Stimulated activated CD8-positive, alpha-beta memory T cell treated with anti-CD3 and anti-CD28 coated beads, Interleukin-4, amount 100 ng/mL, for 1 hour (primary cell): ENCODE measurements at regions not wholly inside any gene's neighbourhood (a gene's known extent, or its start where the extent isn't known, plus 50 kb on each side); places are given as distances from the start of the nearest gene placed in this dataset.
"Not testable (repeated sequence)": the region's sequence is repeated elsewhere in the genome, so short reads cannot be mapped to it uniquely, and the experiment has no call there.

Experiments used
- DNase-seq, 2 donors: peaks; one replicate each; pipeline ENCODE4 v3.0.0-alpha.2; 2020; ENCODE audit warnings: low read depth in 2 of 2, low spot score in 1 of 2

DNA sequence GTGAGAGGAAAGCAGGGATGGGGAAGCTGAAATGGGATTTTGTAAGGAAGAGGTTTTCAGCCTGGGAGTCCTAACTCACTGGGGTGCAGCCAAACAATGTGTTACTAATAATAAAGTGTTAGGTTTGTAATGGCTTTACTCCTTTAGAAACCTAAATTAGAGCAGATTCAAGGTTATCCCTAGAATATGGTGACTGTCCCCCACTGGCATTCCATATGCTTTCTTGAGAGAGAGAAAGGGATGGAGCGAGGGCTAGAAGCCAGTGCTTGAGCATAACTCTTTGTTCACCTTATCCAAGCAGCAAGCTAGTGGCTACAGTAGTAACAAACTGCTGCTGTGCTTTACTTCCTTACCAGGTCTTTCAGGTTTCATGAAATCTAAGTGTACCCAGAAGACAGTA, 249.1 kb upstream of the PGRMC2 start:
- no peak for DNase-seq

DNA sequence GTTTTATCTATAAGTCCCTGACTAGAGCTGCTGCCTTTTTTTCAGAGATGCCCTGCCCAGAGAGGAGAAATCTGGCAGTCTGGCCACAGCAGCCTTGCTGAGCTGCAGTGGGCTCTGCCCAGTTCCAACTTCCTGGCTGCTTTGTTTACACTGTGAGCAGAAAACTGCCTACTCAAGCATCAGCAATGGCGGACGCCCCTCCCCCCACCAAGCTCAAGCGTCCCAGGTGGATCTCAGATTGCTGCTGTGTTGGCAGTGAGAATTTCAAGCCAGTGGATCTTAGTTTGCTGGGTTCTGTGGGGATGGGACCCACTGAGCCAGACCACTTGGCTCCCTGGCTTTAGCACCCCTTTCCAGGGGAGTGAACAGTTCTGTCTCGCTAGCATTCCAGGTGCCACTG, 247.9 kb upstream of the PGRMC2 start:
- DNase-seq, result not testable (repeated sequence)

- no peak for DNase-seq
These were observed 241.4 kb upstream of the PGRMC2 start for GRCh38 chr4:128528793-128529553.

DNA sequence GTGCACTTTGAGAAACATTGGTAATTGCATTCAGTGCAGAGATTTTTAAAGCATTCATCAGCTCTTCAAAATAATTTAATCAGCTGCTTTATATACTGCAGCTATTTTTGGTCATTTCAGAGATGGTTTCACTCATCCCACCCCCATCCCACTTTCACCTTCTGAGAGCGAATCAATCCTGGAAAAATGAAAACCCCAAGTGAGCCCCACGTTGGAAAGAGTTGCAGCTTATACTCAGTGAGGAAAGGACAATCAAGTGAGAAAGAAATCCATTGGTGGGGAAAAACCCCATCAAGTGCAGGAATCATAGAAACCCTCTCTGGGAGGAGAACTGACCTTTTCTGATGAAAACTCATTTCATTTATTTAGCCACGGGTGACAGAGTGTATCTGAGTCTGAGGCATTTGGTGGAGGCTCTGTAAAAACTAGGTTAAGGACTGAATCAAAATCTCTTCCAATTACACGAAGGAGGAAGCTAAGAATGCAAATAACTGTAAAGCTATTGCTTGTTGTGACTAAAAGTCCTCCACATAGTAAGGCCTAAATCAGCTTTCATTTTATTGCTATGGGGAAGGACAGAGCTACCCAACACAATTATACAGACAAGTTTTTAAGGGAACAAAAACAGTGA, 240.4 kb upstream of the PGRMC2 start:
- DNase-seq, result no peak

- no peak for DNase-seq
These were observed 239.7 kb upstream of the PGRMC2 start for GRCh38 chr4:128527351-128527750.

GRCh38 chr4:128525992-128526630, 238.5 kb upstream of the PGRMC2 start:
- DNase-seq, result no peak

DNA sequence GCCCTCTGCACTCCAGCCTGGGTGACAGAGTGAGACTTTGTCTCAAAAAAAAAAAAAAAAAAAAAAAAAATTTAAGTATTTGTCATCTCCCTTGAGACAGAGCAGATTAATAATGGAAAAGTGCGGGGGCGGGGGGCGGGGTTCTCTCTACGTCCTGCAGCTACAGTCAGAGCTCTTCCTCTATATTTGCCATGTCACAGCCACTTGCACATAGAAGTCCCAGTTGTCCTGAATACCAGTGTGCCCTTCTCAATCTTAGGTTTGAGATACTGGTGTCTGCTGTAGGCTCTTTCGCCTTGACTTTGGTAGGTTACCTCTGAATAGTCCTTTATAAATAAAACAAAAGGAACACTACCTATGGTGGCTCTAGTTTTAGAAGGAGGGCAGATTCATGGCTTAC, 237.8 kb upstream of the PGRMC2 start:
- DNase-seq, result no peak

- DNase-seq, result no peak
These were observed 236.7 kb upstream of the PGRMC2 start for GRCh38 chr4:128524311-128524710.

- no peak for DNase-seq
These were observed 234.1 kb upstream of the PGRMC2 start for GRCh38 chr4:128521648-128522111.

- DNase-seq, result no peak
These were observed 233.5 kb upstream of the PGRMC2 start for GRCh38 chr4:128521156-128521555.

- DNase-seq, result no peak
These were observed 231.7 kb upstream of the PGRMC2 start for GRCh38 chr4:128519163-128519830.

DNA sequence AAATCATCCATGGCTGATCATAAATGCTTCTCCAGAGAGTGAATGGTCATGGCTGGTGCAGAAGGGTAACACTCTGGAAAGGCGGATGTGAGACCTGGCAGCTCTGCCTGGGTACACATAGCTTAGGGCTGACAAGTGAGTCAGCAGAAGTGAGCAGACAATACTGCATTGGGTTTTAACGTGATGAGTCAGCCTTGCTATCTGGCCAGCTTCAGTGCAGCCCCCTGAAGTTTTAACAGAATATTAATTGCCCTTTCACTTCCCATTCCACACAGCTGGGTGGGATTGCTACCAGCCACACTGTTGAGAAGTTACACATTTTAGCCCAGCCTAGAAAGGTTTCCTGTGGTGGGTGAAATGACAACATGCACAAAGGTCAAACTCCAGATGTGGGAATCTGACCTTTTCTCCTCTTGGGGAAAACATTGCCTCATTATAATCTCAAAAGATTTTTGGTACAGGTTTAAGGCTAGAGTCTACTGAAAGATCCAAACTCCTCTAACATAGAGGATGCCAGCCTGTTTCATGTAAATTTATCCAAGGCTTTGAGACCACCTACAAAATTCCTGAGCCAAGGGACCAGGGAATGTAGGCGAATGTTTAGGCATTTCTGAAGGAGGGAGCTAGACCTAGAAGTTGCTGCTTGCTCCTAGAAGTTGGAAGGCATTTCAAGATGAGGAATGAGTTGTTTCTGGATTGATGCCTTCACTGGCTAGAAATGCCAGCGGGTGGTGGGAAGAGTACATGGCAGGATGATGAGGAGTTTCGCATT, 230.3 kb upstream of the PGRMC2 start:
- no peak for DNase-seq

DNA sequence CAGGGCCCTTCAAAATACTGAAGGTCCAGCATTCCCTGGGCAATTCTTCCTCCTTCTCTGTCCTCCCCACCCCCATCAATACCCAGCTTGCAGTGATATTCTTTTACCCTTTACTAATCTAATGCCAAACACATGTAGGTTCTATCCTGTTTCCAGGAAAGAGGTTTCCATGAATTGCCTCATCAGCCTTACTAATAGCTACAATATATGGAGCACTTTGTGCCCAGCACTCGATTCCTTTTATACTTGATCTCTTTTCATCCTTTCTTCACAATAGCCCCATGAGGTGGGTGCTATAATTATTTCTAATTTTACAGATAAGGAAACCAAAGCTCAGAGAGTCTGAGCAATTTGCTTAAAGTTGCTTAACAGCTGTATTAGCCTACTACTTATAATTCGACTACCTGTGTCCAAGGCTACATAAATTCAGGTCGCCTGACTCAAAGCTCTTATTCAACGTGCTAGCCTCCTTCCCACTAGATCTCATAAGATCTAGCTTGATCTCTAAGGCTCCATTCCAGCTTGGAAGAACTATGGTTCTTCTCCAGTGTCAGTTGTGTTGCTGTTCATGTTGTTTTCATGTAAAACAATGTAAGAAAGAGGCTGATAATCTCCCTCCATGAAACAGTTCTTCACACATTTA, 229.6 kb upstream of the PGRMC2 start:
- DNase-seq, result no peak

GRCh38 chr4:128516301-128516969, 228.8 kb upstream of the PGRMC2 start:
- no peak for DNase-seq

- DNase-seq, result no peak
These were observed 226.3 kb upstream of the PGRMC2 start for GRCh38 chr4:128513664-128514484.

DNA sequence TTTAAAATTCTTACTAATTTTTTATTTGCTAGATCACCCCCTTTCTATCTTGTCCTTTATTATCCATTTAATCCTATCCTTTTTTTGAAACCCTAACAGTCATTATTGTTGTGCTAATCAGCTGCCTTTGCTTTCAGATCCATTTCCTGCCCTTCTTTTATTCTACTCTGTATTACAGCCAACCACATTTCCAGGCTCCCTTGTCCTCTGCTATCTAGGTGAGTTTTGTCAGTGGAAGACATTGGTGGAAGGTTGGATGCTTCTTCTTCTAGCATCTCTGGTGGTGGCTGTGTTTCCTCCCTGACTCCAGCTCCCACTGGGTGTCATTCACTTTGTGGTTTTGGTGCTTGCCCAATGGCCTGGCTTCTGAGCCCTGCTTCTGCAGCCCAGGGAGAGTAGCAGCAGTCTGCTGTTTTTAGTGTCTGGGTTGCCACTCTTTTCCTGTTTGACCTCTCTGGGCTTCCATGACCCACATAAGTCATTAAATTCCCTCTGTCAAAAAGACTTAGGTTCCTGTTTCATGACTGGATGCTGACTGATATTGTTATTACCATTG, 225.2 kb upstream of the PGRMC2 start:
- DNase-seq, result no peak

- no peak for DNase-seq
These were observed 224.5 kb upstream of the PGRMC2 start for GRCh38 chr4:128512161-128512560.

GRCh38 chr4:128510850-128511249, 223.2 kb upstream of the PGRMC2 start:
- DNase-seq, result no peak
